ENCODE measurements at regions not wholly inside any gene's neighbourhood (a gene's known extent, or its start where the extent isn't known, plus 50 kb on each side); places are given as distances from the start of the nearest gene placed in this dataset.

DNA sequence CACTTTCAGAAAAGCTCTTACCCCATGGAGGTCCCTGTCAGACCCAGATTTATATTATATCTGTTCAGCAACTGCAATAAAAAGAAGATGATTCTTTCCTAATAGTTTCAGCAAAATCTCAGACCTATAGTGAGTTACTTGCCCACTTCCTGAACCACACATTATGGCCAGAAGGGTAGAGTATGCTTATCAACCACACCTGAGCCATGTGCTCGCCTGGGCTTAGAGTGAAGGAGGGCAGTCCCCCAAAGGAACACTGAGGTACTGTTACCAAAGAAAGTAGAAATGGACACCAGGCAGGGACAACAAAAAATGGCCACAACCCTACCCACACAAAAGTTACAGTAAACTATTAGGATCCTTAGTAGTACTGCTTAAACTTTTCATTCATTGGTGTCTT lies 128.7 kb downstream of the ZNF608 start:
- TF ChIP-seq, protein P1, sequence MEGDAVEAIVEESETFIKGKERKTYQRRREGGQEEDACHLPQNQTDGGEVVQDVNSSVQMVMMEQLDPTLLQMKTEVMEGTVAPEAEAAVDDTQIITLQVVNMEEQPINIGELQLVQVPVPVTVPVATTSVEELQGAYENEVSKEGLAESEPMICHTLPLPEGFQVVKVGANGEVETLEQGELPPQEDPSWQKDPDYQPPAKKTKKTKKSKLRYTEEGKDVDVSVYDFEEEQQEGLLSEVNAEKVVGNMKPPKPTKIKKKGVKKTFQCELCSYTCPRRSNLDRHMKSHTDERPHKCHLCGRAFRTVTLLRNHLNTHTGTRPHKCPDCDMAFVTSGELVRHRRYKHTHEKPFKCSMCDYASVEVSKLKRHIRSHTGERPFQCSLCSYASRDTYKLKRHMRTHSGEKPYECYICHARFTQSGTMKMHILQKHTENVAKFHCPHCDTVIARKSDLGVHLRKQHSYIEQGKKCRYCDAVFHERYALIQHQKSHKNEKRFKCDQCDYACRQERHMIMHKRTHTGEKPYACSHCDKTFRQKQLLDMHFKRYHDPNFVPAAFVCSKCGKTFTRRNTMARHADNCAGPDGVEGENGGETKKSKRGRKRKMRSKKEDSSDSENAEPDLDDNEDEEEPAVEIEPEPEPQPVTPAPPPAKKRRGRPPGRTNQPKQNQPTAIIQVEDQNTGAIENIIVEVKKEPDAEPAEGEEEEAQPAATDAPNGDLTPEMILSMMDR (IDR thresholded peaks at IDR 0.05), result no peak
- no peak for TF ChIP-seq POLR2A (IDR thresholded peaks at IDR 0.05)

Data from lower leg skin (tissue), 3 donors.